ENCODE measurements at regions not wholly inside any gene's neighbourhood (a gene's known extent, or its start where the extent isn't known, plus 50 kb on each side); places are given as distances from the start of the nearest gene placed in this dataset.

- no peak for DNase-seq (ENCODE audit: low spot score in 2 of 2)
- Histone ChIP-seq H3K4me1 (no peaks in the 10 kb centered on the region), H3K4me3 (no peak overlapping the region), H3K27me3 (no peaks in the 10 kb centered on the region), H3K36me3 (no peaks in the 10 kb centered on the region), H3K27ac (no peak overlapping the region), H3K9me3 (peaks cover 6% of the 10 kb centered on the region)
- WGBS, result 83% methylated on average over 3 of the region's 3 CpGs
- TF ChIP-seq EP300 (IDR thresholded peaks at IDR 0.05), result no peak
- no peak for TF ChIP-seq POLR2A (IDR thresholded peaks at IDR 0.05)
- TF ChIP-seq CTCF (IDR thresholded peaks at IDR 0.05), result no peak
- TF ChIP-seq POLR2AphosphoS5 (IDR thresholded peaks at IDR 0.05), result no peak
These were observed 141.0 kb downstream of the CARTPT start for GRCh38 chr5:71860048-71860447.

- H3K4me3 ChIP-seq, result no peak overlapping the region
- peaks cover 3% of the 10 kb centered on the region for H3K9me3 ChIP-seq
- no peak for TF ChIP-seq CTCF (IDR thresholded peaks at IDR 0.05)
- TF ChIP-seq EP300 (IDR thresholded peaks at IDR 0.05), result no peak
- TF ChIP-seq POLR2AphosphoS5 (IDR thresholded peaks at IDR 0.05), result no peak
- no peak for TF ChIP-seq POLR2A (IDR thresholded peaks at IDR 0.05)
- no peak overlapping the region for H3K27ac ChIP-seq
- H3K27me3 ChIP-seq, result no peaks in the 10 kb centered on the region
- peaks cover 6% of the 10 kb centered on the region for H3K4me1 ChIP-seq
- H3K36me3 ChIP-seq, result no peaks in the 10 kb centered on the region
- 94% methylated on average over 1 of the region's 1 CpG for WGBS
- no peak for DNase-seq (ENCODE audit: low spot score in 2 of 2)
These were observed 142.6 kb downstream of the CARTPT start for GRCh38 chr5:71861682-71862081.

- Histone ChIP-seq H3K4me1 (peaks cover 6% of the 10 kb centered on the region), H3K9me3 (peaks cover 3% of the 10 kb centered on the region), H3K4me3 (no peak overlapping the region), H3K27ac (no peak overlapping the region), H3K36me3 (no peaks in the 10 kb centered on the region), H3K27me3 (no peaks in the 10 kb centered on the region)
- DNase-seq (ENCODE audit: low spot score in 2 of 2), result no peak
- 48% methylated on average over 1 of the region's 1 CpG for WGBS
- TF ChIP-seq EP300 (IDR thresholded peaks at IDR 0.05) (no peak), POLR2A (IDR thresholded peaks at IDR 0.05) (no peak)
These were observed 143.0 kb downstream of the CARTPT start for GRCh38 chr5:71862087-71862486.

- H3K9me3 ChIP-seq, result peaks cover 3% of the 10 kb centered on the region
- no peak overlapping the region for H3K4me3 ChIP-seq
- no peak overlapping the region for H3K27ac ChIP-seq
- no peaks in the 10 kb centered on the region for H3K36me3 ChIP-seq
- TF ChIP-seq POLR2AphosphoS5 (IDR thresholded peaks at IDR 0.05) (no peak), POLR2A (IDR thresholded peaks at IDR 0.05) (no peak), EP300 (IDR thresholded peaks at IDR 0.05) (no peak), CTCF (IDR thresholded peaks at IDR 0.05) (no peak)
- no peak for DNase-seq (ENCODE audit: low spot score in 2 of 2)
- no peaks in the 10 kb centered on the region for H3K27me3 ChIP-seq
- 42% methylated on average over 1 of the region's 1 CpG for WGBS
- peaks cover 6% of the 10 kb centered on the region for H3K4me1 ChIP-seq
These were observed 143.5 kb downstream of the CARTPT start for GRCh38 chr5:71862507-71863060.

- no peaks in the 10 kb centered on the region for H3K36me3 ChIP-seq
- H3K4me1 ChIP-seq, result peaks cover 6% of the 10 kb centered on the region
- H3K27ac ChIP-seq, result no peak overlapping the region
- DNase-seq (ENCODE audit: low spot score in 2 of 2), result no peak
- H3K27me3 ChIP-seq, result no peaks in the 10 kb centered on the region
- TF ChIP-seq CTCF (IDR thresholded peaks at IDR 0.05), result no peak
- no peak for TF ChIP-seq EP300 (IDR thresholded peaks at IDR 0.05)
- no peak for TF ChIP-seq POLR2AphosphoS5 (IDR thresholded peaks at IDR 0.05)
- no peak for TF ChIP-seq POLR2A (IDR thresholded peaks at IDR 0.05)
- H3K9me3 ChIP-seq, result peaks cover 7% of the 10 kb centered on the region
- WGBS, result 41% methylated on average over 8 of the region's 8 CpGs
- no peak overlapping the region for H3K4me3 ChIP-seq
These were observed 145.9 kb downstream of the CARTPT start for GRCh38 chr5:71864730-71865601.

Data from suprapubic skin (tissue), 4 donors.